Stimulated activated CD4-positive, alpha-beta T cell treated with anti-CD3 and anti-CD28 coated beads, Interleukin-15, amount 100 ng/mL, for 24 hours (primary cell): ENCODE measurements at regions not wholly inside any gene's neighbourhood (a gene's known extent, or its start where the extent isn't known, plus 50 kb on each side); places are given as distances from the start of the nearest gene placed in this dataset.

Source experiments
- DNase-seq: peaks from one replicate; pipeline ENCODE4 v3.0.0-alpha.2; 2020

GRCh38 chr9:73566627-73567026 lies 415.0 kb downstream of the ANXA1 start:
- DNase-seq = no peak

GRCh38 chr9:73573235-73573634 lies 421.6 kb downstream of the ANXA1 start:
- no peak for DNase-seq

DNA sequence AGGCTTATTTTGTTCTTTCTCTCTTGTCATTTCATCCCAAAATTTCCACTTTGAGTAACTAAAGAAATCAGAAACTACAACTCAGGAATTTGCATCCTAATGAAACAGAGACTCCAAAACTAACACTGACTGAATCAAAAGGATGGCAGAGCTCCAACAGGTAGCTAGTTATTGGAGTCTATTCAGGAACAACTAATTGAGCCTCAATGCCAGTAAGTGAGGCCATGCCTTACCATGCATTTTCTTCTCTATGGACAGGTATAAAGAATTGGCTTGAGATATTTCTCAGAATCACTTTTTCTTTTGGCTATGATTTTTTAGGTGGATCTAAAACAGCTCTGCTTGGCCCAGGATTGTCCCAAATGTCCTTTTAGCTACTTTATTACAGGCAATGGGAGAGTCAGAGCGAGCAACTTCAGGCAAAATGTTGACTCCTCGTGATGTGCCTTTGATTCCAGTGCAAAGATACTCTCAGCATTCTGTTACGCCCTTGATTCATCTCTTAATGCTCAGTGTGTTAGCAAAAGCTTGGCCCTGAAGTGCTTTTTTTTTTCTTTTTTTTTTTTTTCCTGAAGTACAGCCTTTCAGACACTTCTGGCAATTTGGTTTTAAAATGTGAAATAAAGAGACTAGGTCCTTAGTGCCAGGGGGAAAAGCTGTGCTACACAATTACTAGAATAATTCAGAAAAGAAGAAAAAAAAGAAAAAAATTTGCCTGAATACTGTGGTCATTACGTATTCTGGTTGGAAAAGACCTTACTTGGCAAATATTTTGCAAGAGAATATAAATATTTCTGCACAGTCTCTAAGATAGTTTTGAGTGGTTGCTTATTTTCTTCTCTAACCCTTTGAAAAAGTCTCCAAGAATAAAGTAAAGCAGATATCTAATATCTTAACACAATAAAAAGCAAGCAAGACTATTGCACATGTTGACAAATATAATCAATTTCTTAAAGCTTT lies 423.7 kb downstream of the ANXA1 start:
- DNase-seq = no peak

DNA sequence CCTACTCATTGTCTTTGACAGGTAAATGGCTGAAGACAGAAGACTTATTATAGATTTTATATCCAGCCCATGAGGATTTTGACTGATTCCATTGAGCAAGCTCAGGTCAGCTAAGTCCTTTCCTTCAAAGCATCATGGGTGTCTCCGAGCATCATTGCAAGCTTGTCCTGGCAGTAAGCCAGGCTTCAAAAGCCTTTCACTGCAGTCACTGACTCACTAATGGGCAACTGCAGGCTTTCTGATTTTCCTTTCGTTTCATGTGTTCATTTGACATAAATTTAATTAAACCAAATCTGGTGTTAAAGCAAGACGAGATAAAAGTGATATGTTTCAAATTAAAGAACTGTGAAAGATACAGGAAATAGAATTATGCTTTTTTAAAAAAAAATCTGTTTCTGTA lies 426.2 kb downstream of the ANXA1 start:
- no peak for DNase-seq

GRCh38 chr9:73579823-73580222 lies 428.2 kb downstream of the ANXA1 start:
- no peak for DNase-seq

DNA sequence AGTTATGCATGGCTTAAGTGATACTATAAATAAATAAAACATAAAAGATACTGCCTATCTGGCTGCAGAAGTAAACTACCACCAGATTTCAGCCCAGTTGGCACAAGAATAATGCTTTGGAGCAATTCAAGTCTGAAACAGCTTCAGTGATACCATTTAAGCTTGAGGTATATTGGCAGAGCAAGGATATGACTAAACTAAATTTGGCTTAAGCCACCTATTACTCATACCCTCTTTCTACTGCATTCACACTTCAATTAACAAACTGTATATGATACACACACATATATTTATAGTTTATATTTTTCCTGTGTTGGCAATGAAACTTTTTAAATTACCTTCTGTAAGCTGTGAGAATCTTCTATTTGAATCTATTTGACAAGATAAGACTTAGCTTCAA lies 431.9 kb downstream of the ANXA1 start:
- DNase-seq = no peak

GRCh38 chr9:73595036-73595545 lies 443.4 kb downstream of the ANXA1 start:
- no peak for DNase-seq

DNA sequence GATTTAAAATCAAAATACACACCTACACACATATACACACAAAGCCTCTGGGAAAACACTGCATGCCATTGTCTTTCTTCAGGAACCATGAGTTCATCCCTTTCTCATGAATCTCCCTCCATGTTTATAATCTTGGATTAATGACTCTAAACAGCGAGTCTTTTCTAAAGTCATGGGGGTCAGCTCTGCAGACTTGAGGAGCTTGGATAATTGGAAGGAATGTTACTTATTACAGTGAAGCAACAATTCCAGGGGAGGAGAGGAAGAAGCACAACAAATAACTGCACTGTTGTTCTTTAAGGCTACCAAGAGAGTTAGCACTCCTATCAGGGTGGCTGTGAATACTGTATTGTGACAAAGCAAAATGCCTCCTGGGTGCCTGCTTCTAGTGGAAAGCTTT lies 444.7 kb downstream of the ANXA1 start:
- DNase-seq = no peak

DNA sequence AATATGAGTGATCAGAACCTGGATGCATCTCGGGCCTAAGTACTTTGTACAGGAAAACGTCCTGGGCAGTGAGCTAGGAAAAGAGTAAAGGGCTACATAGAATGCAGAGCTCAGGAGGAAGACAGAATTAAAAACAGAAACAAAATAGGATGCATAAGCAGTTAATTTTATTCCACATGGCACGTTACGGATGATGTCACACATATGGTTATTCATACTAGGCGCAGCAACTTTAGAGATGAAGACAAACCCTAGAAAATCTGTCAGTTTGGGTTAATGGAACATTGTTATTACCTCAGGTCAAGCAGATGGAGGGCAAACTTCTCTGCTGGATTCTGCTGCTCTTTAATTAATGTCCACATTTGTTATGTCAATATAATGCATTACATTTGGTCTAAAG lies 445.4 kb downstream of the ANXA1 start:
- DNase-seq = no peak

DNA sequence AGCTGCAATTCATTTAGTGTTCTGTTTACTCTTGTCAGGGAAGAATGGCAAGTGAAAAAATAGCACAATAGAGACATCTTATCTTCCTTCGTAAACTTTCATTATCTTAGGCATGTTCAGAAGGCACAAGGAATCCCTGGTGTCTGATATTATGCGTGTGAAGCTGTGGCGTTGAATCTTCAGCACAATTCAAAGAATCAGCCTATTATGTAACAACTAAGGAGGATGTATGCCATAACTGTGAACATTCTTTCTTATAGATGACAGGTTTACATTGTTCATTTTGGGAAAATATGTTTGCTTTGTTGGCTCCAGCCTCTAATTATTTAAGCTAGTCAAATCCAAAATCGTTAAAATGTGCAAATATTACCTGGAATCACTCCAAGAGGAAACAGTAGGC lies 446.1 kb downstream of the ANXA1 start:
- DNase-seq = no peak

GRCh38 chr9:73609381-73609780 lies 457.7 kb downstream of the ANXA1 start:
- DNase-seq = no peak

- no peak for DNase-seq
Measured at GRCh38 chr9:73611032-73611431, 459.4 kb downstream of the ANXA1 start.

DNA sequence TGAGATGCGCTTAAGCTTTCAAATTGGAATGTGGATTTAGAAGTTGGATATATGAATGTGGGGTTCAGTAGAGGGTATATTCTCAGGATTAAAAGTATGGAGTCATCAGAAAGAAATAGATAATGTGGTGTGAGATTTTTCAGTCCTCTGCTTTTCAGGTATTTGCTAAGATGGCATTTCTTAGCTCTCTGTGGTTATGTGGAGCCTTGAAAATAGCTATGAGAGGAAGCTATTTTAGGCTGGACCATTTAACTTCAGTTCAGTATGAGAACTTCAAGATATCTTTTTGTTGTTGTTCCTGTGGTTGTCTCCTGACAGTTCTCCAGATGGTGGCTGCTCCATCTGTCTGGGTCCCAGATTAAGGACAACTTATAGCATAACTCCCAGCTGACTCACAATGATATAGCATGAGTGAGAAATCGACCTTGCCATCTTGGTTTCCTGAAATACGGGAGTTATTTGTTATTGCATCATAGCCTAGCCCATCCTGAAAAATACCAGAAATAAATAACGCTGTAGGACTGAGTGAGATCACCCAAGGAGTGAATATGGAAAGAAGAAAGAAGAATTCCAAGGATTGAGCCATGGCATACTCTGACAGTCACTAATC lies 461.5 kb downstream of the ANXA1 start:
- DNase-seq = no peak

- DNase-seq = no peak
Measured at GRCh38 chr9:73615557-73615956, 463.9 kb downstream of the ANXA1 start.

DNA sequence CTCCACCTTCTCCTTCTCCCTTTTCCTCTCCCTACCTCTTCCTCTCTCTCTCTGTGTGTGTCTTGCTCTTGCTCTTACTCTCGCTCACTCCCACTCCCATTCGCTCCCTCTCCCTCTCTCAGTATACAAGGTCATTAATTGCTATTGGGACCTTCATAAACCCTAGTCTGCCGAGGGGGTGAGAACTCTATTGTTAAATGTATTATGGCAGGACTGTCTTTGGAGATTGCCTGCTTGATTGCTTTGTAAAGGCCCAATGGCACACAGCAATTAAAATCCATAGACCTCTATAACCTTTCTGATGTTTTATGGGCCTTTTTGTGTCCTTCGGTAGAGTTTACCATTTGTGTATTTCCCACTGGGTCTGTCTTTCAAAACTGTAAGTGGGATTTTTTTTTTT lies 465.9 kb downstream of the ANXA1 start:
- no peak for DNase-seq

- no peak for DNase-seq
Measured at GRCh38 chr9:73640971-73641370, 489.3 kb downstream of the ANXA1 start.

GRCh38 chr9:73643379-73644013 lies 491.8 kb downstream of the ANXA1 start:
- DNase-seq = no peak

DNA sequence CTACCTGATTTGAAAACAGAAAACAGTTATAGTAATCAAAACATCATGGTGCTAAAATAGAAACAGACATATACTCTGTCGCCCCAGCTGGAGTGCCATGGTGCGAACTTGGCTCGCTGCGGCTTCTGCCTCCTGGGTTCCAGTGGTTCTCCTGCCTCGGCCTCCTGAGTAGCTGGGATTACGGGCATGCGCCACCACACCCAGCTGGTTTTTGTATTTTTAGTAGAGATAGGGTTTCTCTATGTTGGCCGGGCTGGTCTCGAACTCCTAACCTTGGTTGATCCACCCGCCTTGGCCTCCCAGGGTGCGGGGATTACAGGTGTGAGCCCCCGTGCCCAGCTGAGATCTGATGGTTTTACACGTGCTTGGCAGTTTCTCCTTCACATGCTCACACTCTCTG lies 495.9 kb downstream of the ANXA1 start:
- DNase-seq = no peak

GRCh38 chr9:73649552-73649951 lies 497.9 kb downstream of the ANXA1 start:
- no peak for DNase-seq

DNA sequence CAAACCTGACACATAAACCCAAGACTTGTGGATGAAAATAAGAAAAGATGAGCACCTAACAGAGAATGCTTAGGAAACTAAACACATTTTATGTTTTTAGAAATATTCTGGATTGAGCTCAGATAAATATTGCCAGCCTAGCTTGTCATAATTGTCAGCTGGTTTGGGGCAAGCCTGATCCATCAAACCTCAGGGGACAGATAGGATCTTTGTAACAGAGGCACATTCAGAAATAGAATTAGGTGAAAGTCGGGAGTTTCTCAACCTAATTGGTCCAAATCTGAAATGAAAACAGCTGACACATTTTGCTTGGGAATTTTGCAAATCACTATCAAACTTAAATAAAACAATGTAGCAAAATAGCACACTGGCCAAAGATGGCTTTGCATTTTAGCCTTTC lies 503.7 kb downstream of the ANXA1 start:
- no peak for DNase-seq

DNA sequence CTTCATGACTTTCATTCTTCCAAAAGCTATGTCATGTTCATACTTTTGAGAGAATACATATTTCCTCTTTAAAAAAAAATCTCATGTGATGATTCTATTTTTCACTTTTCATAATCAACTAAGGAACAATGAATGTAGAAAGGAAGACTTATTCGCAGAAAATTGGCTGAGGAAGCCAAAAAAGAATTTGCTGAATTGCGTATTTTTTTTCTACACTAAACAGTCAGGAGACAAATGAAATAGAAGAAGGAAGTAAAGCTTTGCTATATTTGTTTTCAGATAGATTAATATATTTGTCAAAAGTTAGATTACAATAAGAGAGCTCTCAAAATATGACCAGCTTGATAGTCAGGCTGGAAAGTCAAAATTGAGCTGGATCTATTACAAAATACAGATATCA lies 504.2 kb downstream of the ANXA1 start:
- no peak for DNase-seq

- no peak for DNase-seq
Measured at GRCh38 chr9:73665253-73665652, 513.6 kb downstream of the ANXA1 start.

- no peak for DNase-seq
Measured at GRCh38 chr9:73667749-73668148, 516.1 kb downstream of the ANXA1 start.

DNA sequence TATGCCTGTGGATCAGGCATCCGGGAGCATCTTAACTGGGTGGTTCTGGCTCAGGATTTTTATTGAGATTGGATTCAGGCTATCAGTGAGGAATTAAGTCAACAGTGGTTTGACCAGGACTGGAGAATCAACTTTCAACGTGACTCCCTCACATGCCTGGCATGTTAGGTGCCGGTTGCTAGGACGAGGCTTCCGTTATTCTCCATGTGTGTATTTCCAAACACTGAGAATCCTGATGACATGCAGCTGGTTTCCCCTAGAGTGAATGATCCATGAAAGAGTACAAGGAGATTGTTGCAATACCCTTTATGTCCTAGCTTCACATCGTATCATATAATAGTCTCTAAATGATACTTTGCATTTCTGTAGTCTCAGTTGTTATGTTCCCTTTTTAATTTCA lies 529.2 kb downstream of the ANXA1 start:
- DNase-seq = no peak
